ENCODE measurements at regions not wholly inside any gene's neighbourhood (a gene's known extent, or its start where the extent isn't known, plus 50 kb on each side); places are given as distances from the start of the nearest gene placed in this dataset.

- Histone ChIP-seq H3K27me3 (no peaks in the 10 kb centered on the region), H3K4me3 (no peak overlapping the region), H3K4me1 (ENCODE audit: insufficient read depth) (no peaks in the 10 kb centered on the region), H3K27ac (no peak overlapping the region), H3K9me3 (no peaks in the 10 kb centered on the region), H3K36me3 (no peaks in the 10 kb centered on the region)
- 62 to 77% (median 77%) methylated on average over 7 of the region's 7 CpGs for WGBS, 3 donors
- no peak for TF ChIP-seq CTCF (IDR thresholded peaks at IDR 0.05)
- no peak for TF ChIP-seq EP300 (IDR thresholded peaks at IDR 0.05)
- TF ChIP-seq POLR2A (IDR thresholded peaks at IDR 0.05), result no peak
- DNase-seq, result no peak
- intact Hi-C loops (cut with DNase I), result no loop called here
These were observed 265.4 kb upstream of the PLET1 start for GRCh38 chr11:112525844-112526590.

GRCh38 chr11:112526699-112527416 is 266.2 kb upstream of the PLET1 start:
- WGBS, 3 donors, result 63 to 71% (median 63%) methylated on average over 2 of the region's 2 CpGs
- DNase-seq, result no peak
- TF ChIP-seq POLR2A (IDR thresholded peaks at IDR 0.05) (no peak), CTCF (IDR thresholded peaks at IDR 0.05) (no peak), EP300 (IDR thresholded peaks at IDR 0.05) (no peak)
- Histone ChIP-seq H3K9me3 (no peaks in the 10 kb centered on the region), H3K4me3 (no peak overlapping the region), H3K27ac (no peak overlapping the region), H3K27me3 (no peaks in the 10 kb centered on the region), H3K36me3 (no peaks in the 10 kb centered on the region), H3K4me1 (ENCODE audit: insufficient read depth) (no peaks in the 10 kb centered on the region)
- intact Hi-C loops (cut with DNase I), result no loop called here

GRCh38 chr11:112529071-112529470 is 268.4 kb upstream of the PLET1 start:
- no peak for DNase-seq
- intact Hi-C loops (cut with DNase I), result no loop called here
- H3K27me3 ChIP-seq, result no peaks in the 10 kb centered on the region
- no peaks in the 10 kb centered on the region for H3K4me1 ChIP-seq (ENCODE audit: insufficient read depth)
- 71 to 89% (median 80%) methylated on average over 4 of the region's 4 CpGs for WGBS, 3 donors
- H3K27ac ChIP-seq, result no peak overlapping the region
- no peaks in the 10 kb centered on the region for H3K9me3 ChIP-seq
- no peaks in the 10 kb centered on the region for H3K36me3 ChIP-seq
- H3K4me3 ChIP-seq, result no peak overlapping the region
- TF ChIP-seq POLR2A (IDR thresholded peaks at IDR 0.05), result no peak
- TF ChIP-seq EP300 (IDR thresholded peaks at IDR 0.05), result no peak
- TF ChIP-seq CTCF (IDR thresholded peaks at IDR 0.05), result no peak

- Histone ChIP-seq H3K27ac (no peak overlapping the region), H3K27me3 (no peaks in the 10 kb centered on the region), H3K36me3 (no peaks in the 10 kb centered on the region), H3K4me1 (ENCODE audit: insufficient read depth) (no peaks in the 10 kb centered on the region), H3K4me3 (no peak overlapping the region), H3K9me3 (no peaks in the 10 kb centered on the region)
- no peak for DNase-seq
- TF ChIP-seq POLR2A (IDR thresholded peaks at IDR 0.05) (no peak), CTCF (IDR thresholded peaks at IDR 0.05) (no peak), EP300 (IDR thresholded peaks at IDR 0.05) (no peak)
- WGBS, 3 donors, result 75 to 95% (median 85%) methylated on average over 1 of the region's 1 CpG
- intact Hi-C loops (cut with DNase I), result no loop called here
These were observed 271.8 kb upstream of the PLET1 start for GRCh38 chr11:112532506-112532905.

Data from ovary (tissue), 7 donors.